ENCODE measurements at regions not wholly inside any gene's neighbourhood (a gene's known extent, or its start where the extent isn't known, plus 50 kb on each side); places are given as distances from the start of the nearest gene placed in this dataset.

DNA sequence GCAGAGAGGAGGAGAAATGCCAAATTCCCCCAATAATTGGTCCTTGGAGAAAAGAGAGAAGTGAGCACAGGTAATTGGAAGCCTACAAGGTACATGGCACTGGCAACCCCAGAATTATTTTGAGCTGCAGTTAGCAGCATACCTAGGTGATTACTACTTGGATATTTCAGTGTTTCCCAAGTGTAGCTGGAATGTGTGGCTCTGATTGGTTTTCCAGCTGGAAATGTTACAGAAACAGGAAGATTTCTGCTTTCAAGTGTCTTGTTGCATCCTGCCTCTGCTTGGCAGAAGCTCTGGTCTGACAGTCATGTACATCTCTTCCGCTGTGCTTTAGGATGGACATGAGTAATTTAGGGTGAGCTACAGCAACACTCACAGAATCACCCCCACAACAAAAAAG, 262.1 kb downstream of the ENC1 start:
- TF ChIP-seq, protein P1, sequence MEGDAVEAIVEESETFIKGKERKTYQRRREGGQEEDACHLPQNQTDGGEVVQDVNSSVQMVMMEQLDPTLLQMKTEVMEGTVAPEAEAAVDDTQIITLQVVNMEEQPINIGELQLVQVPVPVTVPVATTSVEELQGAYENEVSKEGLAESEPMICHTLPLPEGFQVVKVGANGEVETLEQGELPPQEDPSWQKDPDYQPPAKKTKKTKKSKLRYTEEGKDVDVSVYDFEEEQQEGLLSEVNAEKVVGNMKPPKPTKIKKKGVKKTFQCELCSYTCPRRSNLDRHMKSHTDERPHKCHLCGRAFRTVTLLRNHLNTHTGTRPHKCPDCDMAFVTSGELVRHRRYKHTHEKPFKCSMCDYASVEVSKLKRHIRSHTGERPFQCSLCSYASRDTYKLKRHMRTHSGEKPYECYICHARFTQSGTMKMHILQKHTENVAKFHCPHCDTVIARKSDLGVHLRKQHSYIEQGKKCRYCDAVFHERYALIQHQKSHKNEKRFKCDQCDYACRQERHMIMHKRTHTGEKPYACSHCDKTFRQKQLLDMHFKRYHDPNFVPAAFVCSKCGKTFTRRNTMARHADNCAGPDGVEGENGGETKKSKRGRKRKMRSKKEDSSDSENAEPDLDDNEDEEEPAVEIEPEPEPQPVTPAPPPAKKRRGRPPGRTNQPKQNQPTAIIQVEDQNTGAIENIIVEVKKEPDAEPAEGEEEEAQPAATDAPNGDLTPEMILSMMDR (IDR thresholded peaks at IDR 0.05; ENCODE audit: low read depth, low read length): no peak
- no peak for DNase-seq (ENCODE audit: extremely low read depth, low read depth)

DNA sequence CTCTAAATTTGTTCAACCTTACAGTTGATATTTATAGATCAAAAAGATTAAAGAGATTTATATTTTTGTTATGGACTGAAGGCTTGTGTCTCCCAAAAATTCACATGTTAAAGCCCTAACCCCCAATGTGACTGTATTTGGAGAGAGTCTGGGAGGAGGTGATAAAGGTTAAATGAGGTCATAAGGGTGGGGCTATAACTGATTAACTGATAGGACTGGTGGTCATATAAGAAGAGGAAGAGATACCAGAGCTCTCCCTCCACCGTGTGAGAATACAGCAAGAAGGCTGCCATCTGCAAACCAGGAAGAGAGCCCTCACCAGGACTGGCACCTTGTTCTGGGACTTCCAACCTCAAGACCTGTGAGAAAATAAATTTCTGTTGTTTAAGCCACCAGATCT, 264.3 kb downstream of the ENC1 start:
- TF ChIP-seq, protein P1 (IDR thresholded peaks at IDR 0.05; ENCODE audit: low read depth, low read length): no peak
- DNase-seq (ENCODE audit: extremely low read depth, low read depth): no peak

DNA sequence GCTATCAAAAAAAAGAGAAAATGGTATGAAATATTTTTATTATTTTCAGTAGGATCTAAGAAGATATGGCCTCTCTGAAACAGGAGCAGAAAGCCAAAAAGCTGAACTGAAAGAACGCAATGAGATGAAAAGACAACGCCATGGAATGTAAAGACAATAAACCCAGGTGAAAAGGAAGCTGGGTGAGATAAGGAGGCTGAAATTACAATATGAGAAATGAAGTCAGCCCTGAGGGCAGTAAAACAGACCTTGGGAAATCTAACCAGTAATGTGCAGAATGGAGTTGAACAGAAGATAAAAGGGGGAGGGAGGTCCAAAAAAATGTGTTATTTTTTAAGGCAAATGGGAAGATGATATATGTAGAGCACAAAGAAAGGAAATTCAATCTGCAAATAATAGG, 265.3 kb downstream of the ENC1 start:
- TF ChIP-seq, protein P1 (IDR thresholded peaks at IDR 0.05; ENCODE audit: low read depth, low read length): no peak
- DNase-seq (ENCODE audit: extremely low read depth, low read depth): no peak

DNA sequence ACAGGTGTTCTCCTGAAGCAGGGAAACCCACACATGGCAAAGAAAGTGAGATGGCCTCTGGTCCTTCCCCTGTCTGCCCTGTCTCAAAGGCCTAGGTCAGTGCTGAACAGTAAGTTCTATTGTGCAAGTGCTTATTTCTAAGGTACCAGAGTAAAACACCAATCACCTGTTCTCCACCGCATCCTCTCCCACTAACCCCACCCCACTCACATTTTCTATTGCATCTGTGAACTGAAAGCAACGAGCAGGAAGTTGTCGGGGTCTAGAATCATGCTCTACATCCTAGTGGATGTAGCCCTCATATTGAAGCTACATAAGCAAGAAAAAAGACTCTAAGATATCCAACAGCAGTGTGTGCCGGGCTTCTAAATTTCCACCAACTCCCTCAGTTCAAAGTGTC, 265.9 kb downstream of the ENC1 start:
- DNase-seq (ENCODE audit: extremely low read depth, low read depth): no peak
- TF ChIP-seq, protein P1 (IDR thresholded peaks at IDR 0.05; ENCODE audit: low read depth, low read length): no peak

DNA sequence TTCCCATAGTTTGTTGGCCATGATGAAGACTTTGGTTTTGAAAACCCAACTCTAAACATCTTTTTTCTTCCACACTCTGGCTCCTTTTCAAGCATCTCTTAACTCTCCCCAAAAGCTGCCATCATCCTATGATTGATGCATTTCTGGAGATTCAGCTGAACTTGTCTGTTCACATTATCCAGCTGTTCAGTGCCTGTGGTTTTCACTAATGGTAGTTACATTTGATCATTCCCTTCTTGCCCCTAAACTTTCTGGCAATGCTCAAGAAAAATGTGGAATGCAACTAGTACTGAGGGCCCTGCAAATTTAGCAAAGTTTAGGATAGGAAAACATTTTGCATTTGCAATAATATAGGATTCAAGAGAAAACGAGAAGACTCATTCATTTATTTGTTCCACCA, 267.5 kb downstream of the ENC1 start:
- no peak for DNase-seq (ENCODE audit: extremely low read depth, low read depth)
- TF ChIP-seq, protein P1 (IDR thresholded peaks at IDR 0.05; ENCODE audit: low read depth, low read length): no peak

DNA sequence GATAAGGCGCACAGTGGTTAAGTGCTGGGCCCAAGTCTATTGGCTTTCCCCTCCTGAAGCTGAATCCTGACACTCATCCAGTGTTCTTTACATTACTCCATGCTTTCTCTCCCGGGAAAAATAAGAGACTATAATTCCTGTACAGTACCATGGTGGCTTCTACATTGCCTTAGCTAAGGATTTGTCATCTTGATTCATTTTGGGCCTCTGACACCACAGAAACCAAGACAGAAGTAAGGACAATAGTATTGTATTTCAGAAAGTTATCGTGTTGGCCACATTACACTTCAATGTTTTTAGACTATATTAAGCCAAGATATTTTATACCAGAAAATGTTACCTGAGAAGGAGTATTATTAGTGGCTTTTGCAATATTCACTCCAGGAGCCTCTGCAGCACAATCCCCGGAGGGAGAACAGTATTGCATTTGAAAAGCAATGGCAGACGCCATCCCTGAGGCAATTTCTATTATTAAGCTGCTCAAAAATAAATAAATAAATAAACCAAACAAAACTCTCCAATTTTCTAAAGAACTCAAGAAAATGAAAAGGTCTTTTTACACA, 267.9 kb downstream of the ENC1 start:
- TF ChIP-seq, protein P1 (IDR thresholded peaks at IDR 0.05; ENCODE audit: low read depth, low read length): no peak
- no peak for DNase-seq (ENCODE audit: extremely low read depth, low read depth)

DNA sequence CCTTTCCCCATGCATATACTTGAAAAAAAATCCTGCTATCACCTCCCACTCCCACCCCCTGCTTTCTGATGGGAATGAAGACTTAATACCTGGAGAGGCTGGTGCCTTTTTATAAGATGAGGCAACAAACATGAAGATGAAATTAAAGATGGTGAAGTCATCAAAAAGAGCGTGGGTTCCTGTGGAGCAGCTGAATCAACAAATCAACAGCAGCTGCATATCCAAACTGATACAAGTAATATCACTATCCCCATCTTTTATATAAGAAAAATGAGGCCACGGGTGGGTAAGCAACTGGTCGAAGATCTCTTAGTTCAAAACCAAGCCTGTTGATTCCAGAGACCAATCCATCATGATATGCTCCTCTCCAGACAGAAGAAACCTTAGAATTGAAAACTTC, 268.5 kb downstream of the ENC1 start:
- TF ChIP-seq, protein P1 (IDR thresholded peaks at IDR 0.05; ENCODE audit: low read depth, low read length): no peak
- DNase-seq (ENCODE audit: extremely low read depth, low read depth): no peak

All from AG09319 (cell line).